Mesothelial cell of epicardium (in vitro differentiated cells): ENCODE measurements at regions not wholly inside any gene's neighbourhood (a gene's known extent, or its start where the extent isn't known, plus 50 kb on each side); places are given as distances from the start of the nearest gene placed in this dataset.

Experiments
- DNase-seq, 2 experiments: peaks; one replicate each; pipeline ENCODE4 v3.0.0; 2021; ENCODE audit warnings: low spot score in 2 of 2; ENCODE audit not compliant: unreplicated experiment in 2 of 2
- H3K27ac Mint-ChIP-seq: 2 replicates; pipeline ENCODE4 v1.8.0; 2021; ENCODE audit warnings: mixed read lengths
- H3K27me3 Mint-ChIP-seq: 2 replicates; pipeline ENCODE4 v1.8.0; 2021; ENCODE audit warnings: low read depth, mixed read lengths
- H3K36me3 Mint-ChIP-seq: 2 replicates; pipeline ENCODE4 v1.8.0; 2021; ENCODE audit warnings: mixed read lengths
- H3K4me1 Mint-ChIP-seq: 2 replicates; pipeline ENCODE4 v1.8.0; 2021; ENCODE audit warnings: mixed read lengths
- H3K4me3 Mint-ChIP-seq: 2 replicates; pipeline ENCODE4 v1.8.0; 2021; ENCODE audit warnings: mild to moderate bottlenecking, moderate library complexity, mixed read lengths
- H3K9me3 Mint-ChIP-seq: 2 replicates; pipeline ENCODE4 v1.8.0; 2021; ENCODE audit warnings: mixed read lengths
- TF ChIP-seq, protein P1 (sequence below): fragments of 200-600 bp; sonication (generic); IDR thresholded peaks from one replicate; pipeline ENCODE4 v1.5.0; 2021; ENCODE audit warnings: antibody characterized with exemption; ENCODE audit not compliant: unreplicated experiment

DNA sequence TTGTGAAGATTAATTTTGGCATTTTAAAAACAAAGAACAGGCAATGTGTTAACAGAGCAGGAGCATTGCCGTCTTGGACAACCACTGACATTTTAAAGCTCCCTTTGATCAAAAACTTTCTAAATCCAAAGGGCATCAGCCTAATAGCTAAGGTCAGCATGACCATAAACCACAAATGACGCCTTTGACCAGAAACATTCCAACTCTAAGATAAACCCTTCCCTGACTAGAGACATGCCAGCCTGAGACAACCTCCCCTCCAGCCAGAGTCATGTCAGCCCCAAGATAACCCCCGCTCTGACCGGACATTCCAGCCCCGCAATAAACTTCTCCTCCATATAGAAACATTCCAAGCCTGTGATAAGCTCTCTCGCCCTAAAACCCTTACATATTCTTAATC is 949.4 kb upstream of the POT1 start:
- Mint-ChIP-seq H3K9me3 (peaks cover 19% of the 10 kb centered on the region), H3K36me3 (no peaks in the 10 kb centered on the region), H3K4me3 (no peak overlapping the region), H3K4me1 (no peaks in the 10 kb centered on the region), H3K27ac (no peak overlapping the region), H3K27me3 (no peaks in the 10 kb centered on the region)
- no peak for DNase-seq
- TF ChIP-seq, protein P1, sequence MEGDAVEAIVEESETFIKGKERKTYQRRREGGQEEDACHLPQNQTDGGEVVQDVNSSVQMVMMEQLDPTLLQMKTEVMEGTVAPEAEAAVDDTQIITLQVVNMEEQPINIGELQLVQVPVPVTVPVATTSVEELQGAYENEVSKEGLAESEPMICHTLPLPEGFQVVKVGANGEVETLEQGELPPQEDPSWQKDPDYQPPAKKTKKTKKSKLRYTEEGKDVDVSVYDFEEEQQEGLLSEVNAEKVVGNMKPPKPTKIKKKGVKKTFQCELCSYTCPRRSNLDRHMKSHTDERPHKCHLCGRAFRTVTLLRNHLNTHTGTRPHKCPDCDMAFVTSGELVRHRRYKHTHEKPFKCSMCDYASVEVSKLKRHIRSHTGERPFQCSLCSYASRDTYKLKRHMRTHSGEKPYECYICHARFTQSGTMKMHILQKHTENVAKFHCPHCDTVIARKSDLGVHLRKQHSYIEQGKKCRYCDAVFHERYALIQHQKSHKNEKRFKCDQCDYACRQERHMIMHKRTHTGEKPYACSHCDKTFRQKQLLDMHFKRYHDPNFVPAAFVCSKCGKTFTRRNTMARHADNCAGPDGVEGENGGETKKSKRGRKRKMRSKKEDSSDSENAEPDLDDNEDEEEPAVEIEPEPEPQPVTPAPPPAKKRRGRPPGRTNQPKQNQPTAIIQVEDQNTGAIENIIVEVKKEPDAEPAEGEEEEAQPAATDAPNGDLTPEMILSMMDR, result no peak

DNA sequence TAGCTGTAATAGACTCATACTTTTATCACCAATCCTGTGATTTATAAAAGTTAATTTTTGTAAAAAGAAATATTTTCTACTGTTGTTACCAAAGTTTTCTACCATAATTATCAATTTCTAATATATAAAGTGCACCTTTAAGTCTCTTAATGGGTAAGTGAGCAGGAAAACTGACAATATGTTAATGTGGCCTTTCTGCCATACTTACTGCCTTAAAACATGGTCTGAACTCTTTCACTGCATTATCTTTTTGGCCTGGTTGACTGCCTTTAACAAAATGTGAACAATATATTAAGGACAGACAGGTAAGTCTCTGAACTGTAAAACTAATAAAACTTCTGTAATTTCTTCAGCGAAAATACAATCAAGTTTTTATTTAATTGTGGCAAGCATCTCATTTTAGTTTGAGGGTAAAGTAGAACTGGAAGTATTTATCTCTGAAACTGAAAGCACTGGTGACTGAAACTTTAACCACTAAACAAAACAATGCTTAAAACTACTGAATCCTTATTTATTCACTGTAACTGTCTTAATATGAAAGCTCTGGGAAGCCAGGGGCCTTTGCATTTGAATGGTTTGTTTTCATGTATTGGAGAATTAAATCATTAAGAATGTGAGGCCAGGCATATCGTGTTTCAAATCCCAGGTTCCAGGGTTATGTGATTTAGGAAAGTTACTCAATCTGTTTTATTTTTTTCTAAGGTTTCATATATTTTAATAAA is 948.8 kb upstream of the POT1 start:
- Mint-ChIP-seq H3K9me3 (peaks cover 19% of the 10 kb centered on the region), H3K4me1 (no peaks in the 10 kb centered on the region), H3K27me3 (no peaks in the 10 kb centered on the region), H3K36me3 (no peaks in the 10 kb centered on the region), H3K4me3 (no peak overlapping the region), H3K27ac (no peak overlapping the region)
- TF ChIP-seq, protein P1, result no peak
- no peak for DNase-seq

DNA sequence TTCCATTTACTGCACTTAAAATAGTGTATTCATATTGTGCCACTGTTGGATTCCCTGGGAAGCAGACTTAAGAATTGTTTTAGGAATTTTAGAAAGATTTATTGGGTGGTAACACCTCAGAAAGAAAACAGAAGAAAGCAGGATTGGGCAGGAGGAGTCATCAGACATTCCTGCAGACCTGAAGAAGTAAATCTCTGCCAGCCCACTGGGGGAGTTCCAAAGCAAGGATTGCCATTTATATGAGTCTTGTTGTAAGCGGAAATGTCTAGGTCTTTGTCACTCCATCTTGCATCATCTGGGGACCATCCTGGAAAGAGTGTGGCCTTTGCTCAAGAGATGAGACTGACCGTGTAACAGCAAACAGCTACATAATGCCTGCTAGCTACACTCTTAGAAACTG is 947.6 kb upstream of the POT1 start:
- Mint-ChIP-seq H3K9me3 (peaks cover 15% of the 10 kb centered on the region), H3K36me3 (no peaks in the 10 kb centered on the region), H3K27me3 (no peaks in the 10 kb centered on the region), H3K4me3 (no peak overlapping the region), H3K4me1 (no peaks in the 10 kb centered on the region), H3K27ac (no peak overlapping the region)
- TF ChIP-seq, protein P1, result no peak
- DNase-seq, result no peak

DNA sequence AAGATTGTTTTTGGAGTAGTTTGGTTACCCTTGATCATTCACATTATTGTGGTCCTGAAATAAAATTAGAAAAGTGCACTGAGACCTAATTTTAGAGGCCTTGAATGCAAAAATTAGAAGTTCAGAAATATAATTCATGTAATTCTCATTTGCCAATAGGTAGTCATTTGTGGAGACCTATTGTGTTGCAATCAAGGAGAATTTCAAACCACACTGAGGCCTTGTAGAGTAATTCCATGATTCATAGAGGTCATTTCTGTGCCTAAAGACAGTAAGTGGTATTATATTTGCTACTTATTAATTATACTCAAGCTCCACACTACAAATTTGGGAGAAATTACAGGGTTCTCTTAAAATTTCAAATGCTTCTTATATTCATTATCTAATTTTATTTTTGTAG is 946.8 kb upstream of the POT1 start:
- Mint-ChIP-seq H3K36me3 (no peaks in the 10 kb centered on the region), H3K27ac (no peak overlapping the region), H3K4me3 (no peak overlapping the region)

DNA sequence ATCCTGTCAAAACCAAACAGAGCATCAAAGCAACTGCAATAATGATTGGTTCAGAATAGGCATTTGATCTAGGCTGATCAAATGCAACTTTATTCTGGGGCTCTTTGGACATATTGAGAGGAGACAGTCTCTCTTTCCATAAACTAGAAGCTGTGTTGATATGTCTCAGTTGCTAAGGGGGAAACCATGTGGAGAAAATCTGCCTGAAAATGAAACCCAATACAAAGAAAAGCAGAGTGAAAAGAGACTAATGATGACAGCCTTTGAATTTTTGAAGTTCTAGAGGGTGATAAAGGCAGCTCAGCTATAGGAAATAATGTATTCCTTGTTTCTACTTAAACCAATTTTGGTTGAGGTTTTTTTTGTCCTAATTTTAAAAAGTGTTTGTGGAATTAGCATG is 941.8 kb upstream of the POT1 start:
- H3K4me3 Mint-ChIP-seq, result no peak overlapping the region
- H3K4me1 Mint-ChIP-seq, result no peaks in the 10 kb centered on the region
- peaks cover 7% of the 10 kb centered on the region for H3K9me3 Mint-ChIP-seq

More for the DNA sequence above, 946.8 kb upstream of the POT1 start:
- DNase-seq, result no peak
- no peaks in the 10 kb centered on the region for H3K4me1 Mint-ChIP-seq
- TF ChIP-seq, protein P1, result no peak
- H3K27me3 Mint-ChIP-seq, result no peaks in the 10 kb centered on the region
- H3K9me3 Mint-ChIP-seq, result peaks cover 15% of the 10 kb centered on the region

More for the DNA sequence above, 941.8 kb upstream of the POT1 start:
- Mint-ChIP-seq H3K36me3 (no peaks in the 10 kb centered on the region), H3K27me3 (no peaks in the 10 kb centered on the region), H3K27ac (no peak overlapping the region)
- no peak for DNase-seq
- TF ChIP-seq, protein P1, result no peak
